ENCODE measurements at regions not wholly inside any gene's neighbourhood (a gene's known extent, or its start where the extent isn't known, plus 50 kb on each side); places are given as distances from the start of the nearest gene placed in this dataset.

DNA sequence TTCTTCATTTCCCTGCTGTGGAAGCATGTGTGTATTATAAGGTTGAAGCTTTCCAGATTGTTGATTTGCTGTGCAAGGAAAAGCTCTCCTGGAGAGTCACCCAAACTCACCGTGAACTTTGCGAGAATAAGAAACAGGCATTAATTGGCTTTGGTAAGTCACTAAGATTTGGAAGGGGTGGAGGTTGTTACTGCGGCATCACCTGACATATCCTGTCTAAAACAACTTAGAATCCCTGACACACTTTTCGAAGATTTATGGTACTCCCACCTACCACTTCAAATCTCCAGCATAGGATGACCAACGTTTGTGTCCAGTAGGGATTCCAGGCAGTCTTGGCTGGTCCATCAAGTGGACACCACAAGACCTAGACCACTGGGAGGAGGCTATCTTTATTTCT, 518.3 kb downstream of the MN1 start:
- DNase-seq (ENCODE audit: low read depth): no peak

DNA sequence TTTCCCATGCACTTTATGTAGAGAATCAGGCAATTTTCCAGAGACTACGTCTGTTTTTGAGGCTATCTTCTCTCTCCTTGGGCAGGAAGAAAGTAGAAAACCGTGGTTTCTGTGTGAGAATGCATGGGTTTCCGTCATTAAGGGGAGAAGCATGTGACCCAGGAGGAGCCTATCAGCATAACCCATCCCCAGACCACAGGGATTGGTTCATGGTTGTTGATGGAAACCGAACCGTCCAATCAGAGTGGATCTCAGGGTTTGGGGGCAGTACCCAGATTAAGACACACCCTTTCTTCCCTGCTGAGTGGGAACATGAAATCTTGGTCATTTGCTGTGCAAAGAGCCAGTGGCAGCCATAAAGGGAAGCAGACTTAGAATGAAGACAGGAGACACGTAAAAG, 517.8 kb downstream of the MN1 start:
- no peak for DNase-seq (ENCODE audit: low read depth)

DNA sequence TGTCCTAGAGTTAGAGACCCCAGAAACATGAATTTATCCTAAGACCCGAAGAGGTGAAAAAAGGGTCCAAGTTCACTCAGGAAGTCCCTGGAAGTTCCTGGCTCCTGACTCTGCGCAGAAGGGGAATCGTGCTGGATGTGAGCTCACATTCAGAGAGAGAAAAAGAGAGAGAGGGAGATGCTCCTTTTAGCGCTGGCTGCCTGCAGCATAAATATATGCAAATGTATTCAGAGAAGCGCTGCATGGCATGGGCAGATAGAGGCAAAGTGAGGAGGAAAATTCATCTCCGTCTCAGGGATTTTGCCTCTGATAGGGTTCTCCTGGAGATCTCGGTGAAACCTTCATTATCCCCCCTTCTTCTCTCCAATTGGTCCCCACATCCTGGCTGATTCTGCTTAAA, 517.2 kb downstream of the MN1 start:
- DNase-seq (ENCODE audit: low read depth): no peak

DNA sequence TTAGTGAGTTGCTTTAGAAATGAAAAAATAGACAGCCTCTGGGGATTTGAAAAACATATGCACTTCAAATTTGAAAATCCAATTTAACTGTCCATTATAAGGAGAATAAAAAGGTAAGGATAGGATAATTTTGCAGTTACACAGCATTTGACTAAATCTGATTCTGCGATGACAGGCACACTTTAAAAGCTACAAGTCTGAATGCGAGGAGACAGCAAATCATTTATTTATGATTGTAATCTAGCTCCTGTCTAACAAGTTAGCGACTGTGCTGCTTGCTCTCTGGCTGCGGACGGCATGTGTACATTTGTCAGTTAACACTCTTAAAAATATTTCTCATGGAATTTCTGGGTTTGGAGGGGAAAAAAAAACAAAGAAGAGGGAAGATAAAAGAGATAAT, 514.8 kb downstream of the MN1 start:
- no peak for DNase-seq (ENCODE audit: low read depth)

DNA sequence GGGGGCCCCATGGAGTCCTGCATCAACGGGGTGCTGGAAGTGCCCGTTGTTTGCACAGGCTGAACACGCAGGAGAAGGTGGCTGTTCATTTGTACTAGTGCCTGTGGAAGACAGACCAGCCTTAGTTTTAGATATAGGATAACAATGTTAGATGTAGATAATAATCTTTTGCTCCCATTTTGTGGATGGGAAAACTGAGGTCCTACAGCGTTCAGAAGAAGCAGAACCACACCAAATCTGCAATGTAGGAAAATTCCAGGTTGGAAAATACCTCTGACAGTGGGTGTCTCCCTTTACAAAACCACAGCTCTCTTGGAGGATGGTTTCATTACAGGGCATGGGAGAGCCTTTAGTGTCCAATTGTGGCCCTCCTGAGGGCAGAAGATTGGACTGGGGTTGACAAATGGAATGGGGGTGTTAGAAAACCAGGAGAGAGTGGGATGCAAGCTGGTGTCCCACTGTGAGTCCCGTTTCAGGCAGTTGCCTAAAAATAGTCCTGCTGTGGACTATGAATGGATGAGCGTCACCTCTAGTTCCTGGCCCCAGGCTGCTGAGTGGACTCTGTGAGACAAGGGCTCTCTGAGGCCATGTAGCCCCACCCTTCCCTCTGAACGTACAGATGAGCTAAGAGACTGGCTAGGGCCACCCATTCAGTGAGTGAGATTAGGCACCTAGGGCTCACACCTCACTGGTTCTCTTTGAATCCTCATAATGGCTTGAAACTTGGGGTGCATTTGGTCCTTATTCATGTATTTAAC, 508.8 kb downstream of the MN1 start:
- DNase-seq (ENCODE audit: low read depth): no peak

DNA sequence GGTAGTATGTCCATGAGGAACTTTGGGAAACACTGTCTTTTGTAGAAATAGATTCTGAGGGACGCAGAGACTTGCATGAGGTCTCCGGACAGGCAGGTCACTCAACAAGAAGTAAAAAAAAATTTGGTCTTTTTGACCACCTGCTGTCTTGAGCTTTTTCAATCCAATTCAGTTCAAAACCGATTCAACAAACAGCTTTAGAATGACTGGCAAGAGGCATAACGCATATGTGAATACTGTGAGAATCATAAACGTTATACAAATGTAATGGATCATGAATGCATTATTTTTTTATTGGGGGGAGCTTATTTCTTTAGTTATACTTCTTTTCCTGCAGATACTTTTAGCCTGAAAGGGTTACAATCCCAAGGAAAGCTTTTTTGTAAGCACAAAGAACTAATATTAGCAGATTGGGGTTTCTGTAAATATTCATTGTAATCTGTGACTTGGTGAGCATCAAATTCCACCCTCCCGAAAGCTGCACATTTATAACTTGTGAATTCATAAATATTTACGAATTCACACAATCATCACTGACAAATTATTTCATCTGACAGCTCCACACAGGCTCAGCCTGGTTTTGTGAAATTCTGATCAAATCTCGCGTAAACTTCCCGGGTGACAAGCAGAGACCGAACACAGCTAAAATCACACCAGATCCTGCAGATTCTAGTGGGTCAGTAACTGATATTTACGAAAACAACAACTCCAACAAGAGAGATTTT, 507.7 kb downstream of the MN1 start:
- DNase-seq (ENCODE audit: low read depth): no peak

DNA sequence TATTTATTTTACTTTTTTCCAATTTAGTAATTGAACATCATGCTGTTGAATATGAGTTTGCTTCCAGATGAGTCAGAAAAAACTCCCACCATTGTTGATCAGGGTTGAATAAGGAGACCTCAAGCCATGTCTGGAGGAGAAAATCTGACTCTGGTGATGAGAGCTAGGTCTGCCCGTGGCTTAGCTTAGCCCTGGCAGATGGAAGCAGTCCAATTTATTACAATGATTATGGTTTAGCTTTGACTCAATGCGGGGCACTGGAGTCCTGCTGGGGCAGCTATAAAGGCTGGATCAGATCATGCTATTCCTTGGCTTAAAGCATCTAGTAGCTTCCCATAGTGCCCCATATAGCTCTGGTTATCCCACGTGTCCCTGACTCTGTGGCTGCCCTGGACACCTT, 506.5 kb downstream of the MN1 start:
- no peak for DNase-seq (ENCODE audit: low read depth)

DNA sequence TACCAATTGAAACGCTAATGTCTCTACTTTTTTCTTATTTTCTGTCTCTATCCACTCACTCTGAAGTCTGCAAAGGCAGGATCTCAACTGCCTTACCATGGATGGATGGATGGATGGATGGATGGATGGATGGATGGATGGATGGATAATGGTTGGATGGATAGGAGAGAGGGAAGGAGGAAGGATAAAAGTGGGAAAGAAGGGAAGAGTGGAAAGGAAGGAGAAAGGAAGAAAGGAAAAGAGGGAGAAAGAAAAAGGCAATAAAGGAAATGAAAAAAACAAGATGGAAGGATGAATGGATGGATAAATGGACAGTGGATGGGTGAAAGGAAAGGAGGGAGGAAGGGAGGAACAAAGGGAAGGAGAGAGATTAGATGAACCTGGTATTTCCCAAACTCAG, 506.0 kb downstream of the MN1 start:
- DNase-seq (ENCODE audit: low read depth): no peak

DNA sequence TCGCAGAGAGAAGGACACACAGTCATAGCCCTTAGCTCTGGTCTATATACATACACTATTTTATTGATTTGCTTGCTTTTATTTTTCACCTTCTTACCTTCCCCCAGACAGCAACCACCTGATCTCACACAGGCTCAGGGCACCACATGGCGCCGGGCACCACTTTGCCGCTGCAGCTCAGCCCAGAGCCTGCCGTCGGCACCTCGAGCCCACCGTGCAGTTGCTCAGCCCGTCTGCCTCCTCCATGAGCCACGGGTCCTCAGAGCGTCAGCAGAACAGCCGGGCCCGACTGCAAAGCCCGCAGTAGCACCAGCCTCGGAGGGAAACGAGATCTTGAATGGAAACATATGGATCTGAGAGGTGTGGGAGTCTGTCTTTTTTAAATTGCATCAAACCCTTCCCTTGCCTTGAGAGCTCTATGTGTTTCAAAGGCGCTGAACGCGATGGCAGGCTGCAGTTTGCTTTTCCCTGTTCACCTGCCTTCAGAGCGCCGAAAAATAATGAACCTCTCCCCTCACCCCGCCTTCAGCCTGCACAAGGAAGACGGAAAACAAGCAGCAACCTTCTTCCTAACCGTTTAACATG, 505.4 kb downstream of the MN1 start:
- DNase-seq (ENCODE audit: low read depth): no peak

DNA sequence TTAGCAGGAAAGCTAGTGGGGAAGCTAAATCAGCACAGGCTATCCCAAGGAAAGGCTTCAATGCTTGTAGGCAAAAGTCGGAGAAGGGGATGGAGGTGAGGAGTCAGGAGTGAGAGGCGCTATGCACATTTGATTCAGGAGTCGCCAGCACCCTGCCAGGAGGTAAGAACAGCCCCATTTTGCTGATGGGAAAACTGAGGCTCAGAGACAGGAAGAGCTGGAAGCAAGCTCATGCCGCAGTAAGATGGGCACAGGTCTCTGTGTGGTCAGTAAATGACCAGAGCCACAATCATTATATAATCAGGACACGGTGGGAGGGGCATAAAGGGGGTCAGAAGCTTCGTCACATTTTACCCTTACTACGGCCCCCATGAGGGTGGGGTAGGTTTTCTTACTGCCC, 504.4 kb downstream of the MN1 start:
- DNase-seq (ENCODE audit: low read depth): no peak

DNA sequence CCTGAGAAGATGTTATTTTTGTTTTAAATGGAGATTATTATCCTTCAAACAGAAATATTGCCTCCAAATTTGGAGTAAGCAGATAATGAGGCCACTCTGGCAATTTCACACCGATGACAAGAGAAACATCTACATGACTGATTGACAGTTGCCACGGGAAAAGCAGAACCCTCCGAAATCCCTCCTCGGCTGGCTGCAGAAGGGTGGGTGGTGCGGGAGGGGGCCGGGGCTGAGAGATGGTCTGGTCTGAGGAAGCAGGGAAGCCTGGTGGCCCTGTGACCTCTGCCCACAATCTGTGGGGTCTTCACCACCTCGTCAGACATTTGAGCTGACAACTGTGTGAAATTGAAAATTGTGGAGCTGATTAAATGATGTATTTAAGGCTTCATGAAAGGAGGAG, 503.2 kb downstream of the MN1 start:
- no peak for DNase-seq (ENCODE audit: low read depth)

DNA sequence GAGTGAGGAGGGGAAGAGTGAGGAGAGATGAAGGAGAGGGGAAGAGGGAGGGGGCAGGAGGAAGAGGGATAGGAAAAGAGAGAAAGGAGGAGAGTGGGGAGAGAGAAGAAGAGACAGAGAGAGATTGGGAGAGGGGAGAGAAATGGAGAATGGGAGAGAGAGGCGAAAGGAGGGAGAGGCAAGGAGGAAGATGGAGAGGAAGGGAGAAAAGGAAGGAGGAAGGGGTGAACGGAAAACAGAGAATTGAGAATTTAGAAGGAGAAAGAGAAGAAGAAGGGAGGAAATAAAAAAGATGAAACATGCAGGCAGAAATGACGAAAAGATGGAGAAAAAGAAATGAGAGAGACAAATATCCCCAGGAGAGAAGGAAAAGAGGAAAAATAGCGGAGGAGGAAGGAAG, 502.8 kb downstream of the MN1 start:
- DNase-seq (ENCODE audit: low read depth): no peak

DNA sequence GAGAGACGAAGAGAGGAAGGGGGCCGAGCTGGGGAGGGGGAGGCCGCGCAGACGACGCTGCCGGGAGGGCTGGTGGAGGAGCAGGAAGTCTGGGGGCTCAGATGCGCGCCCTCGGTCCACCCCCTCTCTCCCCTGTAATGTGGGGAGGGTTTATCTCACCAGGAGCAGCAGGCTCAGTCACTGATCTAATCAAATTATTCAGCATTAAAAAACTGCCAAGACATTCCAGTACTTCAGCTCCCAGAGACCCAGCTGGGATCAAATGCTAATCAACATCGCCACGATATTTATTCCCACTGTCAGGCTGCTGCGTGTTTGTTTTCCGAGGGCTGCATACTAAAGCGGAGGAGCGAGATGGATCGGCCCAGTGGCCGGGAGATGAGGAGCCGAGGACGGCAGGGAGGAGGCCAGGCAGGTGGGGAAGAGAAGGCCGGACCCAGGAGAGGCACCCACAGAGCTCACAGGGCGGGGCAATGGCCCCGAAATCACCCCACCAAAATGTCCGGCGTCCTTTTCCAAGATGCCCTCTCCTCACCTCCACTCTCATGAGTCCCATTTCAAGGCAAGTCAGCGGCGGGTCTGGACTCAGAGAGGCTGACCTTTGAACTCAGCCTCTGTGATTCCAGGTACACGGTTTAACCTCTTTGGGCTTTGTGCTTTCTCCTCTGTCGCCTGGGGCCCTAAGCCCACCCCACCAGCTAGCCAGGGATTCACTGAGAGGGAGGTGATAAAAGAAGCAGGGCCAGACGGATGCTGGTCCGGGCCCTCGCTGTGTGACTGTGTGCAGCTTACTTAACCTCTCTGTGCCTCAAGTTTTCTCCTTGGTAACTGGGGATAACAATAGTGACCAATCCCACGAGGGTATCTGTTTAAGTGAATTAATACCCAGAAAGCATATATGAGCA, 502.1 kb downstream of the MN1 start:
- no peak for DNase-seq (ENCODE audit: low read depth)

DNA sequence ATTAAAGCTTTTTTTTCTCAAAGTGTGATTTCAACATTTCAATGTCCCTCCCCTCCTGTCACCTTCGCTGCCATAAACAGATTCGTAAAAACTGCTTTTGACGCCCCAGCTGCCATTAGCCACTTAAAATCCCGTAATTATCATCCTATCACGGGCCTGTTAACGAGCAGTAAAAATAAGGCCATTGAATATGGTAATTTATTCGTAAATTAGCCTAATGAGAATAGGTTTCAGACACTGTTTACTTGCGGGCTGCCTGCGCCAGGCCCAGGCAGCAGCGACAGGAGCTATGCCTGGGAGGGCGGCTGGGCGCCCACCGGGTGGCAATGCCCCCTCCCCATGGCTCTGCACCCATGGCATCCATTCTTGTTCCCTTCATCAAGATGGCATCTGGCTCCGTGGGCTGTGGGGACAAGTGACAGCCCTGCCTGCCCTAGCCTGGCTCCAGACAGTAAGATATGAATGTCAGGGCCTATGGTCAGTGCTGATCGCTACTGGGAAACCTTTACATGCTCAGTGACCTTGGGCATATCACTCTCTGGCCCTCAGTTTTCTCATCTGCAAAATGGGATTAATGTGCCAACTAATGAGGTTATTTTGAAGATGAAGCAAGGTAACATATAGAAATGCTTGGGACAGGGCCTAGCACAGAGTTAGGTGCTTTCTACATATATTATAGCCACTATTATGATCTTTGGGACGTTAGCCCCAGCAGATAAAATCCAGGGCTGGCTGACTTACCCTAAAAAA, 500.8 kb downstream of the MN1 start:
- DNase-seq (ENCODE audit: low read depth): no peak

DNA sequence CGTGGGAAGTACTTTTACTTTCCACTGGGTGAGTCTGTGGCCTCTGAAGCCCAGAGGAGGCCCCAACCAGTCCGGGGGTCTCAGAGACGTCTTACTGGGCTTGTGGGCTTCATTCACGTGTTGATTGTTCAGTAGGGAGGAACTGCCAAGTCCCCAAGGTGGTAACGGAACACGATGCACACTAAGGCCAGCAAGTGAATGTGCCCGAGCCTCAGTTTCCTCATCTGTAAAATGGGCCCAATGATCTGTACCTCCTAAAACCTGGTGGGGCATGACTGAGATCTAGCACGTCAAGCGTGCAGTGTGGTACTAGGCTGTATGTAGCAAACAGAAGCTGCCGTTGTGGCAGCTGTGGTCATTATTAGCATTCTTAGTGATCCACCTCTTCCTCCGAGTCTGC, 499.1 kb downstream of the MN1 start:
- no peak for DNase-seq (ENCODE audit: low read depth)

DNA sequence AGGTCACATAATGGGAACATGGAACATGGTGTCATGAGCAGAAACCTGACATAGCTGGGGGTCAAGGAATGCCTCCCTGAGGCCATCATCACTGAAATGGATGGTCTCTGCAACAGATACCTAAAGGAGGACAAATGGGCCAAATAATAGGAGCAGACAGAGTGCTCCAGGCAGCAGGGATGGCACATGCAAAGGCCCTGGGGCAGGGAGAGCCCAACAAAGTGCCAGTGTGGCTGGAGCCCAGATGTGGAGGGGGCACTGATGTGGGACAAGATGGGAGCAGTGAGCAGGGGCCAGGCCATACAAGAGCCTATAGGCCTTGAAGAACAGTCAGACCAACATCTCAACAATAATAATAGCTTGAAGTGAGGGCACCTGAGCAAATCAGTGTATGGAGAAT, 497.8 kb downstream of the MN1 start:
- no peak for DNase-seq (ENCODE audit: low read depth)

DNA sequence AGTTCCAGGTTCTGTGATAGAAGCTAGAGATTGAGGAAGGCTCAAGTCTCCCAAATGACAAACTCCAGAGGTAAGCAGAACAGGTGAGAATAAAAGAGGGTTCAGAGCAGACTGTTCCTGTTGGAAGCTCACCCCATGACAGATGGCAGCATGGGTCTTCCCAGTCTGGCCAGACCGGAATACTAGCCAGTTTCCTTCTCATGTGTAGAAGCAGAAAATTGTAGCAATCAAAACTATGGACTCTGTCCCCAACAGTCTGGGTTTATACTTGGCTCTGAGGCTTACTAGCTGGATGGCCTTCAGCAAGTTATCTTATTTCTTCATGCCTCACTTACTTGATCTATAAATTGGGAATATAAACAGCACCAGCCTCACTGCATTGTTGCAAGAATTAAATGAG, 494.8 kb downstream of the MN1 start:
- no peak for DNase-seq (ENCODE audit: low read depth)

DNA sequence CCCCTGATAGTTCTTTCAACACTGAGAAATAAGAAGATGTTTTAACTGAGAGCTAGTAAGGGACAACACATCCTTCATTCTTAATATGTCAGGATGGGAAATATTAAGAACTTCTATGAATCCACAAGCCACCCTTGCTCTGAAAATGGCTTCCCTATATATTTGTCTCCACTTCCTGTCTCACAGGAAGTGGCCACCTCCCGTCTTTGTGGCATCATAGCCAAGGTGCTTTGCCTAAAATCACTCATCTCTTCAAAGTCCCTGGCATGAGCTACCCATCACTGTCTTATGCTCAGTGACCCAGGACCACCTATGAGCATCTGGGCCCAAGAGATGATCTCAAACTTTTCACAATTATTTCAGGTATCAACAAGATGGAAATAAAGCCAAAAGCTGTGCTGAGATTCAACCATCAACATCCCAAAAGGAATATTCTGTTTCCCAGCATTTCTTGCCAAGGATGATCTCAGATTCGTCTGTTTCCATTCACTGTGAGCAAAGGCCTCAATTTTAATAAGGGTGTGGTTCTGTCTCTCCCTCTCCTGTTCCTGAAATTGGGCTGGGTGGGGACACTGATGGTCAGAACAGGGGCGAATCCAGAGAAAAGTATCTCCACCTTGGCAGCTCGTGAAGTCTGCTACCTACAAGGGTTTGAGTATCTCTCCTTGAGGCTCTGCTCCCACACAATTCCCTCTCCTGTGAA, 493.9 kb downstream of the MN1 start:
- peak; percentile 84 for DNase-seq (ENCODE audit: low read depth)

DNA sequence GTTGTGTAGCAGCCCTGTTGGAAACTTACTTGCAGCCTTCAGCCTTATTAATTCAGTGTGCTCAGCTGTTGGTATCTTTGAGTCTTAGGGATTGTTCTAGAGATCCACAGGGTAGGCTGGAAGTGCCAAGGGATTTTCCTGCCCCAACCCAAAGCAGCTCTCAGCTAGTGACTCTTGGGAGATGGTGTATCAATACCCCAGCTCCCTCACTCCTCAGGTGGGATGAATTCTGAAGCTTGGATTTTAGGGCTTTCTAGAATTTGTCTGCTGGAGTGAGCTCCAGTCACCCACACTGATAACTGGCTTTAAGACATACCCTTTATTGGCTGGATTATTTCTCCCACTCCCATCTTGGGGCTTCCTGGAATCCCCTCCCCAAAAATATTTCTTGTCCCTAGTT, 493.0 kb downstream of the MN1 start:
- DNase-seq (ENCODE audit: low read depth): no peak

DNA sequence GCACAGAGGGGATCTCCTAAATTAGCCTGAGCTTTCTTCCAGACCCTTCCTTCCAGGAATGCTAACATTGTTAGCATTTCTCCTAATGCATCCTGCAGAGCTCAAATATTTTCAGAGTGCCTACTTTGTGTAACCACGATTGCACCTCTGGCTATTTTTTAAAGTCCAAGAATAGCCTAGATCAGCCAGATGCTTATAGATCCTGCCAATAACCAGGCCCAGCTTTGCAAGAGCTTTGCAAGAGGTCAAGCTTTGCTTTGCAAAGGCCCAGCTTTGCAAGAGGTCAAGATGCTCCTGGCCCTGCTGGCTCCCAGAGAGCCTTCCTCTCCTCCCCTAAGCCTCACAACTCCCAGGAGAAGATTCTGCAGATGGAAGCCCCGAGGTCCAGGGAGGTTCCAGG, 491.9 kb downstream of the MN1 start:
- no peak for DNase-seq (ENCODE audit: low read depth)

Measured in forelimb muscle (tissue), 1 donor.